IMR-90 (cell line): ENCODE measurements at regions not wholly inside any gene's neighbourhood (a gene's known extent, or its start where the extent isn't known, plus 50 kb on each side); places are given as distances from the start of the nearest gene placed in this dataset.

Experiments used
- ATAC-seq: fragments of 200-7000 bp; cut with Tn5 transposase; 2 replicates; pipeline ENCODE4 v1.9.1; 2020; ENCODE audit warnings: low read depth, mild to moderate bottlenecking, moderate library complexity
- BruUV-seq: library from RNA; stranded (reverse); fragments of 400-500 nt; replicated peaks from 2 replicates; lab custom pipeline; 2021; lab: Mats Ljungman, UMichigan
- CTCF ChIA-PET: fragments of 300-600 bp; formaldehyde crosslinking; extraction: SDS; loops from one replicate; lab custom pipeline; 2021; ENCODE audit warnings: antibody characterized with exemption; lab: Yijun Ruan, JAX
- POLR2A ChIA-PET: fragments of 300-600 bp; sonication (Branson Sonifier 250); formaldehyde crosslinking; loops from one replicate; lab custom pipeline; 2022; ENCODE audit warnings: antibody characterized with exemption; ENCODE audit not compliant: unreplicated experiment; lab: Charles Lee
- DNase-seq: peaks from one replicate; pipeline ENCODE4 v3.0.0; 2013
- H2AFZ ChIP-seq: replicated peaks from 2 replicates; pipeline ENCODE3; 2013; ENCODE audit warnings: low read length, mild to moderate bottlenecking; ENCODE audit not compliant: poor library complexity
- H2AK5ac ChIP-seq: 2 replicates; pipeline ENCODE4 v1.6.1; 2013; ENCODE audit warnings: low read depth, low read length, inconsistent platforms
- H2AK9ac ChIP-seq: replicated peaks from 2 replicates; pipeline ENCODE3; 2013; ENCODE audit warnings: mild to moderate bottlenecking, low read depth, low read length, moderate library complexity; ENCODE audit not compliant: poor library complexity
- H2BK120ac ChIP-seq: 2 replicates; pipeline ENCODE4 v1.6.1; 2013; ENCODE audit warnings: low read depth, low read length, inconsistent platforms
- H2BK15ac ChIP-seq: 3 replicates; pipeline ENCODE4 v1.6.1; 2013; ENCODE audit warnings: low read depth, low read length, inconsistent platforms
- H2BK20ac ChIP-seq: 2 replicates; pipeline ENCODE4 v1.6.1; 2013; ENCODE audit warnings: low read depth, mild to moderate bottlenecking, inconsistent platforms, low read length, moderate library complexity
- H2BK5ac ChIP-seq: 2 replicates; pipeline ENCODE4 v1.6.1; 2013; ENCODE audit warnings: mild to moderate bottlenecking, low read depth, low read length, inconsistent platforms; ENCODE audit not compliant: poor library complexity, severe bottlenecking
- H3K14ac ChIP-seq: replicated peaks from 2 replicates; pipeline ENCODE4 v1.6.1; 2013; ENCODE audit warnings: low read depth, low read length, inconsistent platforms
- H3K18ac ChIP-seq: 2 replicates; pipeline ENCODE4 v1.6.1; 2013; ENCODE audit warnings: low read depth, low read length, control low read depth
- H3K23ac ChIP-seq: 2 replicates; pipeline ENCODE4 v1.6.1; 2013; ENCODE audit warnings: low read depth, low read length, inconsistent platforms
- H3K27ac ChIP-seq: 2 replicates; pipeline ENCODE4 v1.5.1; 2013; ENCODE audit warnings: mild to moderate bottlenecking, control low read depth, low read length; ENCODE audit not compliant: insufficient read depth
- H3K27me3 ChIP-seq: 2 replicates; pipeline ENCODE4 v1.6.1; 2013; ENCODE audit warnings: low read length; ENCODE audit not compliant: control insufficient read depth, insufficient read depth
- H3K36me3 ChIP-seq: 2 replicates; pipeline ENCODE4 v1.6.1; 2013; ENCODE audit warnings: low read length, mixed read lengths; ENCODE audit not compliant: control insufficient read depth, insufficient read depth
- H3K4ac ChIP-seq: 2 replicates; pipeline ENCODE4 v1.6.1; 2013; ENCODE audit warnings: low read depth, low read length, inconsistent platforms
- H3K4me1 ChIP-seq: 2 replicates; pipeline ENCODE4 v1.6.1; 2013; ENCODE audit warnings: low read length, mixed read lengths; ENCODE audit not compliant: control insufficient read depth, insufficient read depth
- H3K4me2 ChIP-seq: 2 replicates; pipeline ENCODE4 v1.6.1; 2013; ENCODE audit warnings: low read depth, mild to moderate bottlenecking, control low read depth, low read length, moderate library complexity
- H3K4me3 ChIP-seq: 2 replicates; pipeline ENCODE4 v1.5.1; 2013; ENCODE audit warnings: low read depth, mild to moderate bottlenecking, control low read depth, low read length, moderate library complexity; ENCODE audit not compliant: insufficient read depth
- H3K56ac ChIP-seq: 2 replicates; pipeline ENCODE4 v1.6.1; 2013; ENCODE audit warnings: low read length, inconsistent platforms; ENCODE audit not compliant: insufficient read depth; ENCODE audit errors: extremely low read depth
- H3K79me1 ChIP-seq, 2 experiments: 2 replicates each; pipeline ENCODE4 v1.6.1; 2013; ENCODE audit warnings: low read length in 2 of 2, inconsistent platforms in 1 of 2, low read depth in 1 of 2
- H3K9ac ChIP-seq: 2 replicates; pipeline ENCODE4 v1.6.1; 2013; ENCODE audit warnings: low read depth, low read length, control low read depth
- H3K9me1 ChIP-seq: 2 replicates; pipeline ENCODE4 v1.6.1; 2013; ENCODE audit warnings: low read length, inconsistent platforms; ENCODE audit not compliant: insufficient read depth
- H3K9me3 ChIP-seq: 2 replicates; pipeline ENCODE4 v1.6.1; 2013; ENCODE audit warnings: low read length; ENCODE audit not compliant: control insufficient read depth, insufficient read depth
- H4K20me1 ChIP-seq: 2 replicates; pipeline ENCODE4 v1.6.1; 2013; ENCODE audit warnings: low read length, inconsistent platforms; ENCODE audit not compliant: insufficient read depth
- H4K5ac ChIP-seq: 2 replicates; pipeline ENCODE4 v1.6.1; 2013; ENCODE audit warnings: mild to moderate bottlenecking, low read depth, low read length, control low read depth
- H4K8ac ChIP-seq, 2 experiments: 2 replicates each; pipeline ENCODE4 v1.6.1; 2013; ENCODE audit warnings: low read depth in 2 of 2, low read length in 2 of 2, control low read depth in 1 of 2, inconsistent platforms in 1 of 2
- H4K91ac ChIP-seq: 2 replicates; pipeline ENCODE4 v1.6.1; 2013; ENCODE audit warnings: low read depth, low read length, inconsistent platforms; ENCODE audit not compliant: insufficient read depth
- BHLHE40 ChIP-seq: fragments of 150-350 bp; IDR thresholded peaks from 2 replicates; pipeline ENCODE4 v1.6.1; 2016; ENCODE audit warnings: mild to moderate bottlenecking, low read depth, low read length
- CTCF ChIP-seq: conservative IDR thresholded peaks from 2 replicates; pipeline ENCODE4 v1.5.1; 2012; ENCODE audit warnings: mild to moderate bottlenecking, low read depth, low read length, improper control_type of control experiment
- ELK1 ChIP-seq: fragments of 150-350 bp; IDR thresholded peaks from 2 replicates; pipeline ENCODE4 v1.6.1; 2016; ENCODE audit warnings: low read depth, mild to moderate bottlenecking, low read length, moderate library complexity, borderline replicate concordance
- FOS ChIP-seq: fragments of 150-350 bp; IDR thresholded peaks from 2 replicates; pipeline ENCODE4 v1.6.1; 2016; ENCODE audit warnings: low read depth, low read length
- MAZ ChIP-seq: IDR thresholded peaks from 2 replicates; pipeline ENCODE4 v1.6.1; 2012; ENCODE audit warnings: low read depth, mild to moderate bottlenecking, low read length, improper control_type of control experiment, moderate library complexity, borderline replicate concordance
- POLR2A ChIP-seq: IDR thresholded peaks from 2 replicates; pipeline ENCODE4 v1.6.1; 2012; ENCODE audit warnings: mild to moderate bottlenecking, low read depth, low read length
- RCOR1 ChIP-seq: IDR thresholded peaks from 2 replicates; pipeline ENCODE4 v1.6.1; 2012; ENCODE audit warnings: mild to moderate bottlenecking, low read length, improper control_type of control experiment; ENCODE audit not compliant: insufficient replicate concordance
- WGBS, 2 experiments: methylation state at CpG; one replicate each; pipeline versions ENCODE4 v1.1.5 to v1.1.7; 2013; ENCODE audit warnings: missing lambda C conversion rate in 2 of 2; ENCODE audit not compliant: insufficient read length in 1 of 2; ENCODE audit errors: extremely low coverage in 2 of 2; 5-methylcytosine and 5-hydroxymethylcytosine counted together
- dilution Hi-C: fragments of 300-500 bp; cut with HindIII; formaldehyde crosslinking; loops from one replicate; pipeline ENCODE4 v1.14.3; 2018; ENCODE audit warnings: low sequenced_read_pairs; ENCODE audit not compliant: unreplicated experiment
- in situ Hi-C: fragments of 300-500 bp; cut with MboI; formaldehyde crosslinking; loops from 3 replicates; pipeline ENCODE4 v1.14.3; 2019; ENCODE audit warnings: low sequenced_read_pairs, inconsistent platforms, mixed read lengths
- intact Hi-C: fragments of 100-400 bp; cut with micrococcal nuclease; formaldehyde crosslinking; loops from 2 replicates; pipeline ENCODE4 v1.10.0; 2022

- Histone ChIP-seq H3K23ac (no peak overlapping the region), H2AFZ (no peak overlapping the region), H3K79me1 (no peaks in the 10 kb centered on the region), H3K9ac (no peak overlapping the region), H3K9me3 (peaks cover 12% of the 10 kb centered on the region), H3K4me3 (no peak overlapping the region), H2BK120ac (no peak overlapping the region), H4K91ac (no peak overlapping the region), H3K9me1 (no peaks in the 10 kb centered on the region), H3K27me3 (no peaks in the 10 kb centered on the region), H3K56ac (no peak overlapping the region), H4K5ac (no peak overlapping the region), H3K4me1 (no peaks in the 10 kb centered on the region), H4K8ac (no peak overlapping the region), H3K27ac (no peak overlapping the region), H2BK5ac (no peak overlapping the region), H3K18ac (no peak overlapping the region), H4K20me1 (no peaks in the 10 kb centered on the region), H2BK20ac (no peak overlapping the region), H2AK9ac (no peak overlapping the region), H2AK5ac (no peak overlapping the region), H3K4me2 (no peak overlapping the region), H3K36me3 (no peaks in the 10 kb centered on the region), H3K4ac (no peak overlapping the region), H2BK15ac (no peak overlapping the region), H3K14ac (no peak overlapping the region)
- WGBS, 2 experiments = no CpG with 5 or more reads among the region's 3 CpGs
- no peak for TF ChIP-seq ELK1
- TF ChIP-seq BHLHE40 = no peak
- TF ChIP-seq MAZ = no peak
- TF ChIP-seq RCOR1 = no peak
- TF ChIP-seq POLR2A = no peak
- TF ChIP-seq CTCF = no peak
- TF ChIP-seq FOS = no peak
- BruUV-seq = no TSS peak
- CTCF ChIA-PET = no interaction called here
- POLR2A ChIA-PET = no interaction called here
- dilution Hi-C loops (no loop called here), intact Hi-C loops (no loop called here), in situ Hi-C loops (no loop called here)
- ATAC-seq (no peak), DNase-seq (no peak)
These were observed 293.2 kb upstream of the LCORL start for GRCh38 chr4:18314731-18315130.
